H9 (cell line): ENCODE measurements at regions not wholly inside any gene's neighbourhood (a gene's known extent, or its start where the extent isn't known, plus 50 kb on each side); places are given as distances from the start of the nearest gene placed in this dataset.
"Not testable (repeated sequence)": the region's sequence is repeated elsewhere in the genome, so short reads cannot be mapped to it uniquely, and the experiment has no call there.

Source experiments
- DNase-seq: peaks from one replicate; pipeline ENCODE4 v3.0.0-alpha.2; 2017
- H2AFZ ChIP-seq: one replicate; pipeline ENCODE4 v1.6.1; 2013; ENCODE audit warnings: mild to moderate bottlenecking, low read length, control low read depth, moderate library complexity
- H2AK5ac ChIP-seq: 2 replicates; pipeline ENCODE4 v1.6.1; 2013; ENCODE audit warnings: low read length, control low read depth, mixed read lengths; ENCODE audit not compliant: insufficient read length
- H2BK120ac ChIP-seq: one replicate; pipeline ENCODE4 v1.6.1; 2013; ENCODE audit warnings: low read depth, mild to moderate bottlenecking, low read length, control low read depth, inconsistent platforms; ENCODE audit not compliant: poor library complexity, severe bottlenecking
- H2BK12ac ChIP-seq: 2 replicates; pipeline ENCODE4 v1.6.1; 2013; ENCODE audit warnings: low read length, control low read depth, mixed read lengths, low read depth; ENCODE audit not compliant: insufficient read length
- H2BK15ac ChIP-seq: 2 replicates; pipeline ENCODE4 v1.6.1; 2013; ENCODE audit warnings: low read depth, low read length, control low read depth
- H2BK20ac ChIP-seq: one replicate; pipeline ENCODE4 v1.6.1; 2013; ENCODE audit warnings: low read depth, mild to moderate bottlenecking, low read length, control low read depth, inconsistent platforms; ENCODE audit not compliant: poor library complexity, severe bottlenecking
- H2BK5ac ChIP-seq: 2 replicates; pipeline ENCODE4 v1.6.1; 2013; ENCODE audit warnings: low read length, control low read depth, mixed read lengths; ENCODE audit not compliant: insufficient read length
- H3K14ac ChIP-seq: 2 replicates; pipeline ENCODE4 v1.6.1; 2013; ENCODE audit warnings: low read length, control low read depth; ENCODE audit not compliant: insufficient read depth
- H3K18ac ChIP-seq: 2 replicates; pipeline ENCODE4 v1.6.1; 2013; ENCODE audit warnings: low read depth, mild to moderate bottlenecking, mixed read lengths, low read length, control low read depth; ENCODE audit not compliant: insufficient read length
- H3K23ac ChIP-seq: 2 replicates; pipeline ENCODE4 v1.6.1; 2013; ENCODE audit warnings: low read length, control low read depth, mixed read lengths, low read depth; ENCODE audit not compliant: insufficient read length
- H3K23me2 ChIP-seq: 2 replicates; pipeline ENCODE4 v1.6.1; 2013; ENCODE audit warnings: low read depth, mild to moderate bottlenecking, mixed read lengths, low read length, control low read depth; ENCODE audit not compliant: insufficient read length, poor library complexity, severe bottlenecking
- H3K27ac ChIP-seq: 2 replicates; pipeline ENCODE4 v1.5.1; 2013; ENCODE audit warnings: low read length, control low read depth, mixed read lengths, low read depth; ENCODE audit not compliant: insufficient read length
- H3K27me3 ChIP-seq: 2 replicates; pipeline ENCODE4 v1.6.1; 2013; ENCODE audit warnings: low read length, control low read depth, inconsistent platforms; ENCODE audit not compliant: insufficient read depth
- H3K4ac ChIP-seq: 2 replicates; pipeline ENCODE4 v1.6.1; 2013; ENCODE audit warnings: low read depth, mild to moderate bottlenecking, control low read depth, inconsistent platforms, low read length, moderate library complexity
- H3K4me1 ChIP-seq: 2 replicates; pipeline ENCODE4 v1.6.1; 2013; ENCODE audit warnings: low read length, control low read depth, inconsistent platforms; ENCODE audit not compliant: insufficient read depth
- H3K4me2 ChIP-seq: 2 replicates; pipeline ENCODE4 v1.6.1; 2013; ENCODE audit warnings: low read length, control low read depth, mixed read lengths; ENCODE audit not compliant: insufficient read length, insufficient read depth
- H3K56ac ChIP-seq: 2 replicates; pipeline ENCODE4 v1.6.1; 2013; ENCODE audit warnings: low read depth, mild to moderate bottlenecking, mixed read lengths, low read length, control low read depth; ENCODE audit not compliant: insufficient read length
- H3K79me1 ChIP-seq: 2 replicates; pipeline ENCODE4 v1.6.1; 2013; ENCODE audit warnings: low read depth, mild to moderate bottlenecking, moderate library complexity, low read length, control low read depth, inconsistent platforms; ENCODE audit not compliant: insufficient read depth, poor library complexity, severe bottlenecking
- H3K79me2 ChIP-seq: 2 replicates; pipeline ENCODE4 v1.6.1; 2013; ENCODE audit warnings: low read length, control low read depth, inconsistent platforms; ENCODE audit not compliant: insufficient read depth
- H3K9ac ChIP-seq: 2 replicates; pipeline ENCODE4 v1.6.1; 2013; ENCODE audit warnings: low read length, control low read depth, mixed read lengths; ENCODE audit not compliant: insufficient read length; ENCODE audit errors: extremely low read depth
- H3K9me3 ChIP-seq: one replicate; pipeline ENCODE4 v1.6.1; 2013; ENCODE audit warnings: low read depth, low read length, inconsistent platforms; ENCODE audit not compliant: control insufficient read depth
- H3T11ph ChIP-seq: one replicate; pipeline ENCODE4 v1.6.1; 2013; ENCODE audit warnings: mild to moderate bottlenecking, low read length, control low read depth, inconsistent platforms
- H4K20me1 ChIP-seq: one replicate; pipeline ENCODE4 v1.6.1; 2013; ENCODE audit not compliant: control insufficient read depth, insufficient read length, insufficient read depth
- H4K5ac ChIP-seq: 2 replicates; pipeline ENCODE4 v1.6.1; 2013; ENCODE audit warnings: low read depth, mild to moderate bottlenecking, mixed read lengths, low read length, control low read depth; ENCODE audit not compliant: insufficient read length
- H4K8ac ChIP-seq: replicated peaks from 2 replicates; pipeline ENCODE4 v1.6.1; 2013; ENCODE audit warnings: low read length, control low read depth, mixed read lengths, low read depth; ENCODE audit not compliant: insufficient read length
- H4K91ac ChIP-seq: 2 replicates; pipeline ENCODE4 v1.6.1; 2013; ENCODE audit warnings: low read depth, mild to moderate bottlenecking, moderate library complexity, mixed read lengths, low read length, control low read depth; ENCODE audit not compliant: insufficient read length
- H3K27ac Mint-ChIP-seq, 3 experiments: 2 replicates in 2 of 3; 3 replicates in 1 of 3; pipeline ENCODE4 v1.8.0; 2020 to 2021; ENCODE audit warnings: mixed read lengths in 3 of 3, mild to moderate bottlenecking in 1 of 3, moderate library complexity in 1 of 3
- H3K27me3 Mint-ChIP-seq: 2 replicates; pipeline ENCODE4 v1.8.0; 2021; ENCODE audit warnings: low read depth, mild to moderate bottlenecking, moderate library complexity, mixed read lengths
- H3K36me3 Mint-ChIP-seq, 3 experiments: 2 replicates in 2 of 3; 3 replicates in 1 of 3; pipeline ENCODE4 v1.8.0; 2020 to 2021; ENCODE audit warnings: low read depth in 3 of 3, mixed read lengths in 3 of 3; ENCODE audit not compliant: insufficient read depth in 1 of 3
- H3K4me1 Mint-ChIP-seq, 2 experiments: 2 replicates each; pipeline ENCODE4 v1.8.0; 2020; ENCODE audit warnings: mixed read lengths in 2 of 2
- H3K4me3 Mint-ChIP-seq, 2 experiments: 2 replicates in 1 of 2; 3 replicates in 1 of 2; pipeline ENCODE4 v1.8.0; 2020 to 2021; ENCODE audit warnings: mild to moderate bottlenecking in 2 of 2, mixed read lengths in 2 of 2, moderate library complexity in 1 of 2
- H3K9me3 Mint-ChIP-seq, 2 experiments: 2 replicates in 1 of 2; 3 replicates in 1 of 2; pipeline ENCODE4 v1.8.0; 2020; ENCODE audit warnings: mild to moderate bottlenecking in 2 of 2, mixed read lengths in 2 of 2, moderate library complexity in 1 of 2
- WGBS: extraction: QIAGEN DNeasy Blood & Tissue Kit; methylation state at CpG from one replicate; pipeline ENCODE4 v1.1.7; 2013; ENCODE audit warnings: missing lambda C conversion rate, low lambda C conversion rate, mixed read lengths; ENCODE audit not compliant: insufficient read length; ENCODE audit errors: extremely low coverage; 5-methylcytosine and 5-hydroxymethylcytosine counted together

GRCh38 chr2:100715861-100716260 is 104.1 kb upstream of the NPAS2 start:
- not testable (repeated sequence) for H4K8ac ChIP-seq, H3K27me3 ChIP-seq, H2AFZ ChIP-seq, H3K4me1 Mint-ChIP-seq, H3K79me2 ChIP-seq, H4K5ac ChIP-seq, H3T11ph ChIP-seq, H3K4me2 ChIP-seq, H4K20me1 ChIP-seq, H3K27me3 Mint-ChIP-seq, H2BK20ac ChIP-seq, H2BK12ac ChIP-seq, H3K4me1 ChIP-seq, H3K18ac ChIP-seq, H3K36me3 Mint-ChIP-seq, DNase-seq, H3K56ac ChIP-seq, H3K4ac ChIP-seq, H2AK5ac ChIP-seq, H3K27ac ChIP-seq, H3K9me3 Mint-ChIP-seq, H3K23me2 ChIP-seq, H2BK120ac ChIP-seq, H3K14ac ChIP-seq, H3K27ac Mint-ChIP-seq, H2BK15ac ChIP-seq, H3K23ac ChIP-seq, H4K91ac ChIP-seq, H3K4me3 Mint-ChIP-seq, H3K9ac ChIP-seq, H3K79me1 ChIP-seq, H3K9me3 ChIP-seq, H2BK5ac ChIP-seq
- WGBS = no CpG with 5 or more reads among the region's 4 CpGs
